Cortex of kidney (tissue), 1 donor: ENCODE measurements at regions not wholly inside any gene's neighbourhood (a gene's known extent, or its start where the extent isn't known, plus 50 kb on each side); places are given as distances from the start of the nearest gene placed in this dataset.

Source experiments
- DNase-seq: peaks from one replicate; lab custom pipeline; 2025; lab: John Stamatoyannopoulos, UW

- no peak for DNase-seq
Observed at GRCh38 chr16:85541980-85542900, 70.9 kb upstream of the GSE1 start.

- DNase-seq: no peak
Observed at GRCh38 chr16:85543536-85543935, 69.6 kb upstream of the GSE1 start.

- no peak for DNase-seq
Observed at GRCh38 chr16:85544016-85544415, 69.1 kb upstream of the GSE1 start.

- no peak for DNase-seq
Observed at GRCh38 chr16:85544668-85545067, 68.5 kb upstream of the GSE1 start.

- DNase-seq: no peak
Observed at GRCh38 chr16:85545227-85545818, 67.8 kb upstream of the GSE1 start.

- no peak for DNase-seq
Observed at GRCh38 chr16:85546585-85547447, 66.3 kb upstream of the GSE1 start.

- no peak for DNase-seq
Observed at GRCh38 chr16:85548375-85548774, 64.7 kb upstream of the GSE1 start.

GRCh38 chr16:85549766-85550421 lies 63.2 kb upstream of the GSE1 start:
- no peak for DNase-seq

GRCh38 chr16:85550422-85550864 lies 62.7 kb upstream of the GSE1 start:
- DNase-seq: no peak

- DNase-seq: no peak
Observed at GRCh38 chr16:85550953-85551924, 61.9 kb upstream of the GSE1 start.

- DNase-seq: no peak
Observed at GRCh38 chr16:85552980-85553435, 60.1 kb upstream of the GSE1 start.

GRCh38 chr16:85553436-85554113 lies 59.5 kb upstream of the GSE1 start:
- no peak for DNase-seq

- DNase-seq: no peak
Observed at GRCh38 chr16:85554114-85554888, 58.8 kb upstream of the GSE1 start.

- no peak for DNase-seq
Observed at GRCh38 chr16:85554889-85555718, 58.0 kb upstream of the GSE1 start.

GRCh38 chr16:85555719-85556455 lies 57.2 kb upstream of the GSE1 start:
- DNase-seq: no peak

GRCh38 chr16:85556456-85557082 lies 56.6 kb upstream of the GSE1 start:
- no peak for DNase-seq
